Bronchial epithelial cell (primary cell): ENCODE measurements at regions not wholly inside any gene's neighbourhood (a gene's known extent, or its start where the extent isn't known, plus 50 kb on each side); places are given as distances from the start of the nearest gene placed in this dataset.

Source experiments
- DNase-seq: peaks from one replicate; pipeline ENCODE4 v3.0.0-alpha.2; 2010; ENCODE audit warnings: low read depth
- FAIRE-seq: peaks from 2 replicates; lab custom pipeline; 2011; peaks lifted over from hg19 to GRCh38; lab: Jason Lieb, UNC
- H3K27me3 ChIP-seq: 2 replicates; pipeline ENCODE4 v1.5.1; 2011; ENCODE audit warnings: low read length; ENCODE audit not compliant: control insufficient read depth, insufficient read depth
- H3K36me3 ChIP-seq: 2 replicates; pipeline ENCODE4 v1.5.1; 2011; ENCODE audit warnings: low read length; ENCODE audit not compliant: control insufficient read depth, insufficient read depth
- H3K4me3 ChIP-seq: 2 replicates; pipeline ENCODE4 v1.5.1; 2011; ENCODE audit warnings: mild to moderate bottlenecking, low read depth, low read length, control low read depth
- CTCF ChIP-seq: IDR thresholded peaks from 2 replicates; pipeline ENCODE4 v1.5.1; 2011; ENCODE audit warnings: mild to moderate bottlenecking, moderate library complexity, low read length, control low read depth, inconsistent platforms; ENCODE audit not compliant: insufficient read depth, severe bottlenecking

GRCh38 chr12:61880186-61880585 lies 380.0 kb upstream of the USP15 start:
- no peak for FAIRE-seq
- no peak for DNase-seq
- no peaks in the 10 kb centered on the region for H3K36me3 ChIP-seq
- no peak overlapping the region for H3K4me3 ChIP-seq
- no peaks in the 10 kb centered on the region for H3K27me3 ChIP-seq
- no peak for TF ChIP-seq CTCF

DNA sequence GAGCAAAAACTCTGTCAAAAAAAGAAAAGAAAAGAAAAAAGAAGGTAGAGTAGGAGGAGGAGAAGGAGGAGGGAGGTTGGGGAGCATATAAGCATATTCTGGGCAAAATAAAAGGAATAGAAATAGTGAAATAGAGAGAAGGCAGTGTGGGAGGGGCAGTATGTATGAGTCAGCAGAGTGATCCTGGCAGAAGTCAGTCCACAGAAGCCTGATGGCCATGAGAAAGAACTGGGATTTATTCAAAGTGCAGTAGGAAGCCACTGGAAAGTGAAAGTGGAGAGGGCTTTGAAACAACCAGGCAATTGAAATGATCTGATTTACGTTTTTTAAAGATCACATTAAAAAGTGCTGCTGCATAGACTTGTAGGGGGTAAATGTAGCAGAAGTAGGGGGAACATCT lies 368.6 kb upstream of the USP15 start:
- no peaks in the 10 kb centered on the region for H3K27me3 ChIP-seq
- FAIRE-seq, result no peak
- H3K4me3 ChIP-seq, result no peak overlapping the region
- no peak for TF ChIP-seq CTCF
- DNase-seq, result no peak
- H3K36me3 ChIP-seq, result no peaks in the 10 kb centered on the region

DNA sequence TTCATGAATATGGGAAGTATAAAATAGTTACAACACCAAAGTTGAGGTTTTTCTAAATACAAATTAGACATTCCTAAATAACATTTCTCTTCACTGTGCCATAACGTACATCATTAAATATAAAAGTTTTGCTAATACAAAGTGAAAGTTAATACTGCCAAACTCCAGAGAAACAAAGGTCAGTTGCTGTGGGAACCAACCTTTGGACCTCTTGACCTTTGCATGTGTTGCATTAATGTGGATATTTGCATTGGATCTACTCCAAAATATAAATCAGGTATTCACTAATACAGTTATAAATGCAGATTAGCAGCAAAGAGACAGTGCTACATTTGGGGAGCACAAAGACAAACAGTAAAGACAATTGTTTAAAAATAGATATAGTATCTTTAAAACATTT lies 366.0 kb upstream of the USP15 start:
- TF ChIP-seq CTCF, result no peak
- DNase-seq, result no peak
- no peaks in the 10 kb centered on the region for H3K27me3 ChIP-seq
- H3K4me3 ChIP-seq, result no peak overlapping the region
- H3K36me3 ChIP-seq, result no peaks in the 10 kb centered on the region
- FAIRE-seq, result no peak

DNA sequence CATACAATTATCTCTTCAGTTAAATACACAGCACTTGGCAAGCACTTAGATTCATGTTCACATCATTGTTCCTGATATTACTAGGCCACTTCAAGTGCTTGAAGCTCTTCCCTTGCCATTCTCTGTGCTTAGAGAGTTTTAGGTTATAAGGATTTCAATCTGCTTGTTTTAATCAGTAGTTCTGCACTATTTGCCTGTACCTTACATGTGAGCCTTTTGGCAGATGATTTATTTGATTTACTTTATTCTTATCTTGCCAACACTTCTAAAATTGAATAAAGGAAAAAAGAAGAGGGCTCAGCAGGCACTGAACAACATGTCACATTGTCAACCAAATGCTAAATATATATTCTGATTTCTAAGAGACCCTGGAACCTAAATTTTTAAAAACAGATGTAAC lies 363.8 kb upstream of the USP15 start:
- no peak for DNase-seq
- Histone ChIP-seq H3K36me3 (no peaks in the 10 kb centered on the region), H3K4me3 (no peak overlapping the region), H3K27me3 (no peaks in the 10 kb centered on the region)
- no peak for TF ChIP-seq CTCF
- no peak for FAIRE-seq

DNA sequence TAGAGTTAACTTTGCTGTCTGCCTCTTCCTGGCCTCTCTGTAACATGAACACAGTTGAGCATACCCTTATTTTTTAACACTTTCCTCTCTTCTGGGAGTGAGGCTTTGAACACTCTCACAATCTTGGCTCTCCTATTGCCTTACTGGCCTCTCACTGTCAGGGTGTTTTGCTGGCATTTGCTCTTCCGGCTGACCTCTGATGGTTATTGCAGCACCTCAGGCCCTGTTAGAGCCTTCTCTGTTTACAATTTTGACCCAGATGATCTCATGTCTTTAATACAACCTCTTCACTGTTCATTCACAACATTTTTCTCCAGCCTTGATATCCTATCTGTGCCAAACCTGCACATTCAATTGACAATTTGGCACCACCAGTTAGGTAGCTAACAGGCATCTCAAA lies 357.8 kb upstream of the USP15 start:
- DNase-seq (no peak), FAIRE-seq (no peak)
- Histone ChIP-seq H3K27me3 (no peaks in the 10 kb centered on the region), H3K4me3 (no peak overlapping the region), H3K36me3 (no peaks in the 10 kb centered on the region)
- TF ChIP-seq CTCF, result no peak

- FAIRE-seq (no peak), DNase-seq (no peak)
- H3K36me3 ChIP-seq, result no peaks in the 10 kb centered on the region
- no peak overlapping the region for H3K4me3 ChIP-seq
- TF ChIP-seq CTCF, result no peak
- no peaks in the 10 kb centered on the region for H3K27me3 ChIP-seq
Measured at GRCh38 chr12:61911113-61911512, 349.1 kb upstream of the USP15 start.
